ENCODE measurements at regions not wholly inside any gene's neighbourhood (a gene's known extent, or its start where the extent isn't known, plus 50 kb on each side); places are given as distances from the start of the nearest gene placed in this dataset.

DNA sequence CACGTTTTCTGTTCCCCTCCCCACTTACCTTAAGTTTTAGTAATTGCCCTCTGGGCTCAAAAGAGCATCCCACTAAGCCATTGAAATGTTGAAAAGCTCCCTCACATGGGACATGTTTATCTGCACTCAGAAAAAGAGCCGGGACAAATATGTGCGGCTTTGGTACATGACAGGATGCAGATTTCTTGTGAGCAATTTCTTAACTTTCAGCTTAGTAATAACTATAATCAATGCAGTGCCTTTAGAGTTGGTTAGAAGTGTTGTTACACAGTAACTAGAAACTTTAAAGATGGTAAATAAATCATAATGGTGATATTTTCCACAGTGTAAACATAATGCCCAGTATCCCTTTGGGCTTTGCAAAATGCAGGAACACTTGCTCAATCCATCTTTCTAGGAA, 89.2 kb downstream of the ZNF365 start:
- peaks cover 3 to 9% (median 3%) of the 10 kb centered on the region in 3 donors for H3K9me3 ChIP-seq (ENCODE audit: control insufficient read depth in 3 of 3, low read length in 3 of 3)
- no peak overlapping the region for H3K9ac ChIP-seq (ENCODE audit: low read depth in 1 of 3, low read length in 3 of 3)
- no peak overlapping the region for H3K4me3 ChIP-seq (ENCODE audit: low read length in 3 of 3)
- H3K27ac ChIP-seq (ENCODE audit: low read depth, low read length) = no peak overlapping the region
- no peaks in the 10 kb centered on the region for H3K27me3 ChIP-seq (ENCODE audit: control insufficient read depth in 3 of 3, insufficient read depth in 3 of 3, low read length in 3 of 3)
- H3K36me3 ChIP-seq (ENCODE audit: control insufficient read depth in 3 of 3, insufficient read depth in 3 of 3, low read length in 3 of 3) = no peaks in the 10 kb centered on the region
- no peaks in the 10 kb centered on the region for H3K4me1 ChIP-seq (ENCODE audit: control insufficient read depth in 3 of 3, insufficient read depth in 3 of 3, low read length in 3 of 3)

- Histone ChIP-seq H3K9me3 (ENCODE audit: control insufficient read depth in 3 of 3, low read length in 3 of 3) (peaks cover 3 to 9% (median 3%) of the 10 kb centered on the region in 3 donors), H3K36me3 (ENCODE audit: control insufficient read depth in 3 of 3, insufficient read depth in 3 of 3, low read length in 3 of 3) (no peaks in the 10 kb centered on the region), H3K9ac (ENCODE audit: low read depth in 1 of 3, low read length in 3 of 3) (no peak overlapping the region), H3K4me3 (ENCODE audit: low read length in 3 of 3) (no peak overlapping the region), H3K4me1 (ENCODE audit: control insufficient read depth in 3 of 3, insufficient read depth in 3 of 3, low read length in 3 of 3) (no peaks in the 10 kb centered on the region), H3K27ac (ENCODE audit: low read depth, low read length) (no peak overlapping the region), H3K27me3 (ENCODE audit: control insufficient read depth in 3 of 3, insufficient read depth in 3 of 3, low read length in 3 of 3) (no peaks in the 10 kb centered on the region)
Observed at GRCh38 chr10:62464308-62464707, 90.1 kb downstream of the ZNF365 start.

GRCh38 chr10:62466590-62466989, 92.4 kb downstream of the ZNF365 start:
- Histone ChIP-seq H3K27ac (ENCODE audit: low read depth, low read length) (no peak overlapping the region), H3K27me3 (ENCODE audit: control insufficient read depth in 3 of 3, insufficient read depth in 3 of 3, low read length in 3 of 3) (no peaks in the 10 kb centered on the region), H3K9ac (ENCODE audit: low read depth in 1 of 3, low read length in 3 of 3) (no peak overlapping the region), H3K4me3 (ENCODE audit: low read length in 3 of 3) (no peak overlapping the region), H3K9me3 (ENCODE audit: control insufficient read depth in 3 of 3, low read length in 3 of 3) (peaks cover 3 to 9% (median 3%) of the 10 kb centered on the region in 3 donors), H3K36me3 (ENCODE audit: control insufficient read depth in 3 of 3, insufficient read depth in 3 of 3, low read length in 3 of 3) (no peaks in the 10 kb centered on the region), H3K4me1 (ENCODE audit: control insufficient read depth in 3 of 3, insufficient read depth in 3 of 3, low read length in 3 of 3) (no peaks in the 10 kb centered on the region)

DNA sequence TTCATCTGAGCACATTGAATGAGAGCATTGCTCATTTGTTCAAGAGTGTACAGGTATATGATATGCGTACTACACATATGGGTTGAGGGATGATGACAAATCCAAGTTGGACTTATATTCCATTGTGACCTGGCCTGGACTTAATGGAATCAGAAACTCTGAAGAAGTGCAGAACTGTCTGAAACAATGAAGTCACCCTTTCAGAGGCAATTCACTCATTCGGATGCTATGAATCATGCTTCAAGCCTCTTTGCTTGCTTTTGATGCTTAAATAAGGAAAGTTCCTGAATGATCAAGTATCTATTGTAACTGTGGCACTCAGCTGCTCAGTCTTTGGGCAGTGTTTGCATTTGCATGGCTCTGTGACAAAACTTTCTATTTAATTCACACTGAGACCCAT, 93.4 kb downstream of the ZNF365 start:
- H3K9me3 ChIP-seq (ENCODE audit: control insufficient read depth in 3 of 3, low read length in 3 of 3) = peaks cover 3 to 9% (median 3%) of the 10 kb centered on the region in 3 donors
- no peak overlapping the region for H3K9ac ChIP-seq (ENCODE audit: low read depth in 1 of 3, low read length in 3 of 3)
- no peaks in the 10 kb centered on the region for H3K27me3 ChIP-seq (ENCODE audit: control insufficient read depth in 3 of 3, insufficient read depth in 3 of 3, low read length in 3 of 3)
- H3K4me3 ChIP-seq (ENCODE audit: low read length in 3 of 3) = no peak overlapping the region
- H3K27ac ChIP-seq (ENCODE audit: low read depth, low read length) = no peak overlapping the region
- H3K4me1 ChIP-seq (ENCODE audit: control insufficient read depth in 3 of 3, insufficient read depth in 3 of 3, low read length in 3 of 3) = no peaks in the 10 kb centered on the region
- no peaks in the 10 kb centered on the region for H3K36me3 ChIP-seq (ENCODE audit: control insufficient read depth in 3 of 3, insufficient read depth in 3 of 3, low read length in 3 of 3)

- no peak overlapping the region for H3K9ac ChIP-seq (ENCODE audit: low read depth in 1 of 3, low read length in 3 of 3)
- no peaks in the 10 kb centered on the region for H3K36me3 ChIP-seq (ENCODE audit: control insufficient read depth in 3 of 3, insufficient read depth in 3 of 3, low read length in 3 of 3)
- no peaks in the 10 kb centered on the region for H3K4me1 ChIP-seq (ENCODE audit: control insufficient read depth in 3 of 3, insufficient read depth in 3 of 3, low read length in 3 of 3)
- no peak overlapping the region for H3K4me3 ChIP-seq (ENCODE audit: low read length in 3 of 3)
- no peak overlapping the region for H3K27ac ChIP-seq (ENCODE audit: low read depth, low read length)
- no peaks in the 10 kb centered on the region for H3K27me3 ChIP-seq (ENCODE audit: control insufficient read depth in 3 of 3, insufficient read depth in 3 of 3, low read length in 3 of 3)
- no peaks in the 10 kb centered on the region for H3K9me3 ChIP-seq (ENCODE audit: control insufficient read depth in 3 of 3, low read length in 3 of 3)
Observed at GRCh38 chr10:62471711-62472110, 97.5 kb downstream of the ZNF365 start.

DNA sequence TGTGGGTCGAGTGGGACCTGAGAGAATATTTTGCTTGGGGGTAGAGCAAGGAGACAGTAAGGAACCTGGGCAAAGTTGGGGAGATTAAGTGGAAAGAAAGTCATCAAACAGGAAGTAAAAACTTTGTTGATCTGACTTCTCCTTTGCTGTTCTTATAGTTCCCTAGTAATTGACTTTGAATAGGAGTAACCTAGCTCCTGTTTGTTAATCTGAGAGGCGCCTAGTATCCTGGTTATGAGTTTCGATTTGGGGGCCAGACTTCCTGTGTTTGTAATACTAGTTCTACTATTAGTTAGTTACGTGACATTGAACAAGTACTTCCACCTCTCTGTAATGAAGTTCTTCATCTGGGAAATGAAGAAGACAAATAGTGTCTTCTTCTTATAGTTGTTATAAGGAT, 99.1 kb downstream of the ZNF365 start:
- H3K27me3 ChIP-seq (ENCODE audit: control insufficient read depth in 3 of 3, insufficient read depth in 3 of 3, low read length in 3 of 3) = no peaks in the 10 kb centered on the region
- no peaks in the 10 kb centered on the region for H3K9me3 ChIP-seq (ENCODE audit: control insufficient read depth in 3 of 3, low read length in 3 of 3)
- H3K27ac ChIP-seq (ENCODE audit: low read depth, low read length) = no peak overlapping the region
- no peak overlapping the region for H3K9ac ChIP-seq (ENCODE audit: low read depth in 1 of 3, low read length in 3 of 3)
- no peak overlapping the region for H3K4me3 ChIP-seq (ENCODE audit: low read length in 3 of 3)
- H3K4me1 ChIP-seq (ENCODE audit: control insufficient read depth in 3 of 3, insufficient read depth in 3 of 3, low read length in 3 of 3) = no peaks in the 10 kb centered on the region
- no peaks in the 10 kb centered on the region for H3K36me3 ChIP-seq (ENCODE audit: control insufficient read depth in 3 of 3, insufficient read depth in 3 of 3, low read length in 3 of 3)

DNA sequence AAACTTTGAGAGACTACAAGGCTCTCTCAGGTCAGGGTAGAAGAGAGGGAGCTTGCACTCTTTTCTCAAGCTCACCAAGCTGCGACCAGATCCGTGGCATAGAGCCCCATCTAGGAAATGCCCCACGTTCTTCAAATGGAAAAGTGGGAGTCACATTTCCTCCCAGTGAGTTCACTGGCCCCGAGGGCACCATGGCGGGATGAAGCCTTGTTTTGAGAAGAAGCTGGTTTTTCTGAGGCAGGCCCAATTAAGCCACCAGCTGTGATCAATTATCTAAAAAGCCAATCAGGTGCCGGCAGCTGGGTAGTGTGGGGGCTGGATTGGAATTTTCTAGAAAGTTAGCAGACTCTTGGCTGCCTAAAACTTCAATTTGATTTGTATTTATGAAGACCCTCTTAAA, 101.4 kb downstream of the ZNF365 start:
- H3K27me3 ChIP-seq (ENCODE audit: control insufficient read depth in 3 of 3, insufficient read depth in 3 of 3, low read length in 3 of 3) = no peaks in the 10 kb centered on the region
- no peaks in the 10 kb centered on the region for H3K36me3 ChIP-seq (ENCODE audit: control insufficient read depth in 3 of 3, insufficient read depth in 3 of 3, low read length in 3 of 3)
- H3K27ac ChIP-seq (ENCODE audit: low read depth, low read length) = no peak overlapping the region
- H3K4me3 ChIP-seq (ENCODE audit: low read length in 3 of 3) = no peak overlapping the region
- peaks cover 0 to 4% (median 0%) of the 10 kb centered on the region in 3 donors for H3K4me1 ChIP-seq (ENCODE audit: control insufficient read depth in 3 of 3, insufficient read depth in 3 of 3, low read length in 3 of 3)
- H3K9me3 ChIP-seq (ENCODE audit: control insufficient read depth in 3 of 3, low read length in 3 of 3) = no peaks in the 10 kb centered on the region
- H3K9ac ChIP-seq (ENCODE audit: low read depth in 1 of 3, low read length in 3 of 3) = no peak overlapping the region

DNA sequence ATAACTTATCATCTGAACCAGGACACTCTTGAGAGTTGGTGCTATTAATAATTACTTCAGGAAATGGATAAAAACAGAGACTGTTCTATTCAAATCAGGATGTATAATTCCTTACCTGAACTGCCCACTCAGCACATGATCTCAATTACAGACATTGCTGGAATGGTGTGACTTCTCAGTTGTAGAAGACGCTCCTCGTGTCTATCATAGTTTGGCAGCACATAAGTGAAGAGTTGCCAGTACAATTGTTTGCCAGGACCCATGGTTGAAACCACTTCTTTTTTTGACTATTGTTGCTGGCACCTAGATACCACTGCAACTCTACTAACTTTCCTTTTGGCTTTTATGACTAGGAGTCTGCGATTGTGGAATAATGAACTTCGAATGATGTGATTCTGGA, 105.4 kb downstream of the ZNF365 start:
- no peak overlapping the region for H3K27ac ChIP-seq (ENCODE audit: low read depth, low read length)
- H3K9ac ChIP-seq (ENCODE audit: low read depth in 1 of 3, low read length in 3 of 3) = no peak overlapping the region
- no peak overlapping the region for H3K4me3 ChIP-seq (ENCODE audit: low read length in 3 of 3)
- H3K36me3 ChIP-seq (ENCODE audit: control insufficient read depth in 3 of 3, insufficient read depth in 3 of 3, low read length in 3 of 3) = no peaks in the 10 kb centered on the region
- H3K9me3 ChIP-seq (ENCODE audit: control insufficient read depth in 3 of 3, low read length in 3 of 3) = no peaks in the 10 kb centered on the region
- no peaks in the 10 kb centered on the region for H3K27me3 ChIP-seq (ENCODE audit: control insufficient read depth in 3 of 3, insufficient read depth in 3 of 3, low read length in 3 of 3)
- H3K4me1 ChIP-seq (ENCODE audit: control insufficient read depth in 3 of 3, insufficient read depth in 3 of 3, low read length in 3 of 3) = peaks cover 0 to 4% (median 0%) of the 10 kb centered on the region in 3 donors

DNA sequence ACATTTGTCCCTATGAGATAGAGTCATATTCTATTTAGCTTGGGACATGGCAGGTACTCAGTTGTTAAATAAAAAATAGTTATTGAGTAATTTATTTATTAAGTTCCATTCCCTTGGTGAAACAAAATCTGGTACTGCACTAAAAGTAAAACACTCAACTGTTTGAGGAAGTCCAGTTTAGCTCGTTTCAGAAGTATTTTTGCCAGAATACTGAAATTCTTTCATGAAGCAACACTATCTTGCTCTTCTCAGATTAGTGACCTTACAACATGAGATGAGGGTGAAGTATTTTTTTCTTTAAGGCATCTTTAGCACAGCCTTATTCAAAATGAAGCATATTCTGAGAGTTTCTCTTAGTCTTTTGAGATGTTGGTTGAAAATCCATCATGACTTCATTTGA, 106.0 kb downstream of the ZNF365 start:
- Histone ChIP-seq H3K9me3 (ENCODE audit: control insufficient read depth in 3 of 3, low read length in 3 of 3) (no peaks in the 10 kb centered on the region), H3K36me3 (ENCODE audit: control insufficient read depth in 3 of 3, insufficient read depth in 3 of 3, low read length in 3 of 3) (no peaks in the 10 kb centered on the region), H3K4me3 (ENCODE audit: low read length in 3 of 3) (no peak overlapping the region), H3K27me3 (ENCODE audit: control insufficient read depth in 3 of 3, insufficient read depth in 3 of 3, low read length in 3 of 3) (no peaks in the 10 kb centered on the region), H3K27ac (ENCODE audit: low read depth, low read length) (no peak overlapping the region), H3K9ac (ENCODE audit: low read depth in 1 of 3, low read length in 3 of 3) (no peak overlapping the region), H3K4me1 (ENCODE audit: control insufficient read depth in 3 of 3, insufficient read depth in 3 of 3, low read length in 3 of 3) (peaks cover 0 to 4% (median 0%) of the 10 kb centered on the region in 3 donors)

GRCh38 chr10:62482581-62482980, 108.4 kb downstream of the ZNF365 start:
- Histone ChIP-seq H3K4me1 (ENCODE audit: control insufficient read depth in 3 of 3, insufficient read depth in 3 of 3, low read length in 3 of 3) (peaks cover 0 to 4% (median 0%) of the 10 kb centered on the region in 3 donors), H3K9me3 (ENCODE audit: control insufficient read depth in 3 of 3, low read length in 3 of 3) (no peaks in the 10 kb centered on the region), H3K4me3 (ENCODE audit: low read length in 3 of 3) (no peak overlapping the region), H3K36me3 (ENCODE audit: control insufficient read depth in 3 of 3, insufficient read depth in 3 of 3, low read length in 3 of 3) (no peaks in the 10 kb centered on the region), H3K27me3 (ENCODE audit: control insufficient read depth in 3 of 3, insufficient read depth in 3 of 3, low read length in 3 of 3) (no peaks in the 10 kb centered on the region), H3K9ac (ENCODE audit: low read depth in 1 of 3, low read length in 3 of 3) (no peak overlapping the region), H3K27ac (ENCODE audit: low read depth, low read length) (no peak overlapping the region)

DNA sequence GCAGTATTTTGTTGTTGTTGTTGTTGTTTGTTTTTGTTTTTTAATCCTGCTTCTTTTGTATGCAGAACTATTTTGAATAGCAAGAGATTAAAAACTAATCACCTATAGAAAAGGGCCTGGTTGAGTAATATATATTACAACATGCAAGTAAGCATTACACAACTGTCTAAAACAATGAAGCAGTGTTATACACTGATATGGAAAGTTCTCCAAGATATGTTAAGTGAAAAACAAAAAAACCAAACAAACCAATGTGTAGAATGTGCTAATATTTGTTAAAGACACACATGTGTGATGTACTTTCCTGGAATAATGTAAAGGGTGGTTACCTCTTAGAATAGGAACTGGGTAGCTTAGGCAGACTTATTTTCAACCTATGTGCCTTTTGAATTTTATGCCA, 117.4 kb downstream of the ZNF365 start:
- Histone ChIP-seq H3K4me3 (ENCODE audit: low read length in 3 of 3) (no peak overlapping the region), H3K36me3 (ENCODE audit: control insufficient read depth in 3 of 3, insufficient read depth in 3 of 3, low read length in 3 of 3) (no peaks in the 10 kb centered on the region), H3K4me1 (ENCODE audit: control insufficient read depth in 3 of 3, insufficient read depth in 3 of 3, low read length in 3 of 3) (no peaks in the 10 kb centered on the region), H3K27me3 (ENCODE audit: control insufficient read depth in 3 of 3, insufficient read depth in 3 of 3, low read length in 3 of 3) (no peaks in the 10 kb centered on the region), H3K27ac (ENCODE audit: low read depth, low read length) (no peak overlapping the region), H3K9me3 (ENCODE audit: control insufficient read depth in 3 of 3, low read length in 3 of 3) (no peaks in the 10 kb centered on the region), H3K9ac (ENCODE audit: low read depth in 1 of 3, low read length in 3 of 3) (no peak overlapping the region)

Measured in skeletal muscle tissue (tissue), 3 donors.